NCI-H748 treated with DMSO at 0.1 percent for 48 hours (cell line): ENCODE measurements at regions not wholly inside any gene's neighbourhood (a gene's known extent, or its start where the extent isn't known, plus 50 kb on each side); places are given as distances from the start of the nearest gene placed in this dataset.
"Not testable (repeated sequence)": the region's sequence is repeated elsewhere in the genome, so short reads cannot be mapped to it uniquely, and the experiment has no call there.

Experiments
- DNase-seq: peaks from one replicate; lab custom pipeline; 2025; lab: John Stamatoyannopoulos, UW

- not testable (repeated sequence) for DNase-seq
These were observed 230.5 kb upstream of the TARS1 start for GRCh38 chr5:33210221-33210620.

GRCh38 chr5:33210978-33211377 is 229.8 kb upstream of the TARS1 start:
- DNase-seq: no peak

GRCh38 chr5:33212439-33212838 is 228.3 kb upstream of the TARS1 start:
- DNase-seq: no peak

GRCh38 chr5:33212900-33213299 is 227.9 kb upstream of the TARS1 start:
- no peak for DNase-seq

GRCh38 chr5:33223563-33224284 is 217.0 kb upstream of the TARS1 start:
- DNase-seq: no peak

- DNase-seq: no peak
These were observed 216.3 kb upstream of the TARS1 start for GRCh38 chr5:33224285-33224961.

GRCh38 chr5:33227247-33227646 is 213.5 kb upstream of the TARS1 start:
- no peak for DNase-seq

GRCh38 chr5:33227746-33228145 is 213.0 kb upstream of the TARS1 start:
- no peak for DNase-seq

GRCh38 chr5:33228149-33228548 is 212.6 kb upstream of the TARS1 start:
- no peak for DNase-seq

GRCh38 chr5:33229216-33229615 is 211.5 kb upstream of the TARS1 start:
- DNase-seq: no peak

GRCh38 chr5:33230467-33231078 is 210.2 kb upstream of the TARS1 start:
- no peak for DNase-seq

GRCh38 chr5:33231214-33231710 is 209.5 kb upstream of the TARS1 start:
- no peak for DNase-seq

- DNase-seq: no peak
These were observed 208.8 kb upstream of the TARS1 start for GRCh38 chr5:33231935-33232334.

GRCh38 chr5:33232731-33233505 is 207.8 kb upstream of the TARS1 start:
- DNase-seq: no peak

GRCh38 chr5:33235304-33235703 is 205.5 kb upstream of the TARS1 start:
- DNase-seq: no peak

- DNase-seq: no peak
These were observed 204.9 kb upstream of the TARS1 start for GRCh38 chr5:33235824-33236223.

GRCh38 chr5:33237471-33237870 is 203.3 kb upstream of the TARS1 start:
- DNase-seq: no peak

- DNase-seq: no peak
These were observed 201.7 kb upstream of the TARS1 start for GRCh38 chr5:33238826-33239695.

- DNase-seq: no peak
These were observed 200.2 kb upstream of the TARS1 start for GRCh38 chr5:33240558-33240957.

GRCh38 chr5:33241802-33242201 is 199.0 kb upstream of the TARS1 start:
- DNase-seq: no peak

GRCh38 chr5:33242277-33242676 is 198.5 kb upstream of the TARS1 start:
- DNase-seq: no peak
